HCT116 (cell line): ENCODE measurements at regions not wholly inside any gene's neighbourhood (a gene's known extent, or its start where the extent isn't known, plus 50 kb on each side); places are given as distances from the start of the nearest gene placed in this dataset.

ENCODE experiments used
- ATF3 ChIP-seq: IDR thresholded peaks from 2 replicates; pipeline ENCODE4 v1.6.1; 2012
- CEBPB ChIP-seq: IDR thresholded peaks from 2 replicates; pipeline ENCODE4 v1.6.1; 2012; ENCODE audit warnings: low read depth
- CTCF ChIP-seq, 3 experiments: fragments of 200-600 bp in 1 of 3; sonication (generic) in 1 of 3; IDR thresholded peaks in 2 of 3; conservative IDR thresholded peaks in 1 of 3; 2 replicates each; pipeline ENCODE4 v1.5.1; 2012 to 2017; ENCODE audit warnings: low read depth in 2 of 3, low read length in 2 of 3, antibody characterized with exemption in 1 of 3, borderline replicate concordance in 1 of 3, control low read depth in 1 of 3, mild to moderate bottlenecking in 1 of 3, mixed read lengths in 1 of 3, mixed run types in 1 of 3, moderate library complexity in 1 of 3; ENCODE audit not compliant: insufficient read depth in 1 of 3
- JUND ChIP-seq: IDR thresholded peaks from 2 replicates; pipeline ENCODE4 v1.6.1; 2012
- MAX ChIP-seq: IDR thresholded peaks from 2 replicates; pipeline ENCODE4 v1.6.1; 2012
- POLR2A ChIP-seq: IDR thresholded peaks from 2 replicates; pipeline ENCODE4 v1.7.0; 2011; ENCODE audit warnings: borderline replicate concordance; ENCODE audit not compliant: insufficient read depth, insufficient read length; ENCODE audit errors: extremely low read depth
- POLR2AphosphoS5 ChIP-seq: IDR thresholded peaks from 2 replicates; pipeline ENCODE4 v1.6.1; 2011; ENCODE audit warnings: mild to moderate bottlenecking, low read depth, low read length, moderate library complexity
- REST ChIP-seq: IDR thresholded peaks from 2 replicates; pipeline ENCODE4 v1.6.1; 2012; ENCODE audit warnings: low read depth
- SRF ChIP-seq: IDR thresholded peaks from 2 replicates; pipeline ENCODE4 v1.6.1; 2012; ENCODE audit warnings: low read depth
- TCF7L2 ChIP-seq: IDR thresholded peaks from 2 replicates; pipeline ENCODE4 v1.7.0; 2011; ENCODE audit warnings: borderline replicate concordance, inconsistent platforms; ENCODE audit not compliant: insufficient read depth, insufficient read length; ENCODE audit errors: extremely low read depth
- ZBTB33 ChIP-seq: IDR thresholded peaks from 2 replicates; pipeline ENCODE4 v1.6.1; 2011; ENCODE audit warnings: mild to moderate bottlenecking, low read length, moderate library complexity; ENCODE audit not compliant: insufficient replicate concordance; ENCODE audit errors: extremely low read depth
- ZFX ChIP-seq: fragments of 450-650 bp; IDR thresholded peaks from 2 replicates; pipeline ENCODE4 v1.6.1; 2017

- TF ChIP-seq MAX (no peak), CTCF (IDR thresholded peaks at IDR 0.05 in 2 of 3, conservative IDR thresholded peaks at IDR 0.05 in 1 of 3; ENCODE audit: borderline replicate concordance in 1 of 3, insufficient read depth in 1 of 3, low read depth in 2 of 3, low read length in 2 of 3) (no peak), POLR2AphosphoS5 (no peak), ATF3 (no peak), ZFX (no peak), POLR2A (no peak), TCF7L2 (no peak), ZBTB33 (no peak), CEBPB (no peak), JUND (no peak), SRF (no peak), REST (no peak)
Observed at GRCh38 chr7:148507787-148508186, 82.8 kb upstream of the C7orf33 start.
